HEK293 (cell line): ENCODE measurements at regions not wholly inside any gene's neighbourhood (a gene's known extent, or its start where the extent isn't known, plus 50 kb on each side); places are given as distances from the start of the nearest gene placed in this dataset.

Source experiments
- CTCF ChIA-PET: fragments of 350-600 bp; formaldehyde crosslinking; extraction: SDS; loops from one replicate; lab custom pipeline; 2021; ENCODE audit warnings: antibody characterized with exemption; lab: Yijun Ruan, JAX
- POLR2A ChIA-PET: fragments of 300-600 bp; formaldehyde crosslinking; extraction: SDS; loops from one replicate; lab custom pipeline; 2020; ENCODE audit warnings: antibody characterized with exemption, inconsistent platforms; lab: Yijun Ruan, JAX
- H3K27ac ChIP-seq: fragments of 200-500 bp; sonication (Bioruptor generic); 2 replicates; pipeline ENCODE4 v1.5.1; 2014; ENCODE audit warnings: low read depth, low read length, control low read depth, inconsistent platforms; ENCODE audit errors: extremely low read depth
- H3K36me3 ChIP-seq, 2 experiments: fragments of 200-500 bp in 1 of 2; sonication (Bioruptor generic) in 1 of 2; 1 replicate in 1 of 2; 2 replicates in 1 of 2; pipeline ENCODE4 v1.5.1; 2014 to 2017; ENCODE audit warnings: inconsistent platforms in 2 of 2, low read length in 2 of 2; ENCODE audit not compliant: control insufficient read depth in 2 of 2, insufficient read depth in 1 of 2
- H3K4me1 ChIP-seq: fragments of 200-500 bp; sonication (Bioruptor generic); 2 replicates; pipeline ENCODE4 v1.5.1; 2014; ENCODE audit warnings: mild to moderate bottlenecking, low read length, inconsistent platforms; ENCODE audit not compliant: control insufficient read depth, insufficient read depth
- H3K4me3 ChIP-seq: 2 replicates; pipeline ENCODE4 v1.5.1; 2011; ENCODE audit warnings: low read depth, mild to moderate bottlenecking, control low read depth, low read length, moderate library complexity
- H3K9me3 ChIP-seq: fragments of 200-500 bp; sonication (Bioruptor generic); 2 replicates; pipeline ENCODE4 v1.5.1; 2014; ENCODE audit warnings: low read depth, low read length, inconsistent platforms; ENCODE audit not compliant: control insufficient read depth, insufficient read depth
- SALL2 ChIP-seq: fragments of 450-650 bp; formaldehyde crosslinking; IDR thresholded peaks from 2 replicates; pipeline ENCODE4 v1.5.0; 2017; ENCODE audit warnings: missing biosample characterization, mild to moderate bottlenecking, missing genetic modification characterization, borderline replicate concordance
- TRIM28 ChIP-seq: IDR thresholded peaks from 2 replicates; pipeline ENCODE4 v1.6.1; 2011; ENCODE audit warnings: low read length, control low read depth, borderline replicate concordance
- ZBTB1 ChIP-seq: fragments of 450-650 bp; formaldehyde crosslinking; IDR thresholded peaks from 2 replicates; pipeline ENCODE4 v1.5.1; 2016; ENCODE audit warnings: missing biosample characterization, missing genetic modification characterization
- ZBTB17 ChIP-seq: fragments of 450-650 bp; formaldehyde crosslinking; IDR thresholded peaks from 2 replicates; pipeline ENCODE4 v1.5.1; 2016; ENCODE audit warnings: missing biosample characterization, missing genetic modification characterization
- ZBTB20 ChIP-seq: fragments of 450-650 bp; formaldehyde crosslinking; IDR thresholded peaks from 2 replicates; pipeline ENCODE4 v1.5.1; 2016; ENCODE audit warnings: missing biosample characterization, missing genetic modification characterization
- ZBTB48 ChIP-seq: fragments of 450-650 bp; formaldehyde crosslinking; IDR thresholded peaks from 2 replicates; pipeline ENCODE4 v1.5.1; 2016; ENCODE audit warnings: missing biosample characterization, missing genetic modification characterization
- ZNF10 ChIP-seq: fragments of 450-650 bp; formaldehyde crosslinking; IDR thresholded peaks from 2 replicates; pipeline ENCODE4 v1.5.1; 2017; ENCODE audit warnings: missing biosample characterization, missing genetic modification characterization
- ZNF184 ChIP-seq: fragments of 450-650 bp; IDR thresholded peaks from 2 replicates; pipeline ENCODE4 v1.5.1; 2018; ENCODE audit warnings: missing biosample characterization, mild to moderate bottlenecking, missing genetic modification characterization
- ZNF223 ChIP-seq: fragments of 450-650 bp; formaldehyde crosslinking; IDR thresholded peaks from 2 replicates; pipeline ENCODE4 v1.5.1; 2016; ENCODE audit warnings: missing biosample characterization, missing genetic modification characterization
- ZNF37A ChIP-seq: fragments of 450-650 bp; IDR thresholded peaks from 2 replicates; pipeline ENCODE4 v1.5.1; 2018; ENCODE audit warnings: missing biosample characterization, missing genetic modification characterization
- ZNF433 ChIP-seq: fragments of 450-650 bp; formaldehyde crosslinking; IDR thresholded peaks from 2 replicates; pipeline ENCODE4 v1.5.1; 2016; ENCODE audit warnings: missing biosample characterization, missing genetic modification characterization, low read depth
- ZNF670 ChIP-seq: fragments of 450-650 bp; formaldehyde crosslinking; IDR thresholded peaks from 2 replicates; pipeline ENCODE4 v1.5.1; 2016; ENCODE audit warnings: missing biosample characterization, missing genetic modification characterization, low read depth
- TF ChIP-seq, protein P1 (sequence below): fragments of 450-650 bp; formaldehyde crosslinking; IDR thresholded peaks from 2 replicates; pipeline ENCODE4 v1.5.1; 2016; ENCODE audit warnings: missing biosample characterization, missing genetic modification characterization, low read depth
- TF ChIP-seq, protein P2 (sequence below): fragments of 450-650 bp; formaldehyde crosslinking; IDR thresholded peaks from 2 replicates; pipeline ENCODE4 v1.5.1; 2016; ENCODE audit warnings: missing biosample characterization, missing genetic modification characterization, borderline replicate concordance
- TF ChIP-seq, protein P3 (sequence below): fragments of 450-650 bp; formaldehyde crosslinking; IDR thresholded peaks from 2 replicates; pipeline ENCODE4 v1.5.1; 2016; ENCODE audit warnings: missing biosample characterization, missing genetic modification characterization
- TF ChIP-seq, protein P4 (sequence below): fragments of 450-650 bp; formaldehyde crosslinking; IDR thresholded peaks from 2 replicates; pipeline ENCODE4 v1.5.1; 2016; ENCODE audit warnings: missing biosample characterization, missing genetic modification characterization
- TF ChIP-seq, protein P5 (sequence below): fragments of 450-650 bp; formaldehyde crosslinking; IDR thresholded peaks from 2 replicates; pipeline ENCODE4 v1.5.1; 2016; ENCODE audit warnings: missing biosample characterization, missing genetic modification characterization

DNA sequence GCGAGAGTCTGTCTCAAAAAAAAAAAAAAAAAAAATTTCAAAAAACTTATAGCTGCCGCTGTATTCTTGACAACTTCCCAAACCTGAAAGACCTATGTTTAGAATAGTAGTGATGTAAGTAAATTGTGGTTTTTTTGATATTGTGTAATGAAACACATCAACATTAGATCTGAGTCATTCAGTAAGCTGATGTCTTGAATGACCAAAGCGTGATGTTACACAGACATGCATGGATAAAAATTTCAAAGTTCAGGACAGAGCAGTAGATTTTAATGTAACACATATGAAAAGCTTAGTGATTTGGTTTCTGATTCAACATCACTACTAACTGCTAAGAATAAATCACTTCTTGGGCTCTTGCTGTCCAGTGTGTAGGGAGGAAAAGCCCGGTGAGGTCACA lies 69.3 kb upstream of the MEX3C start:
- Histone ChIP-seq H3K27ac (no peak overlapping the region), H3K4me1 (no peaks in the 10 kb centered on the region), H3K36me3 (no peaks in the 10 kb centered on the region), H3K9me3 (no peaks in the 10 kb centered on the region), H3K4me3 (no peak overlapping the region)
- CTCF ChIA-PET, result interaction anchor here (0.6 to 2.5 kb wide), 5 partner anchors 11 to 204 kb away, joined by 3 to 20 read pairs (median 4); no protein-coding TSS in a partner anchor
- POLR2A ChIA-PET, result interaction anchor here (0.7 kb wide), 1 partner anchor 176 kb away, joined by 6 read pairs; no protein-coding TSS in a partner anchor
- TF ChIP-seq ZNF10 (tag by site-specific recombination), result no peak
- TF ChIP-seq, protein P1, sequence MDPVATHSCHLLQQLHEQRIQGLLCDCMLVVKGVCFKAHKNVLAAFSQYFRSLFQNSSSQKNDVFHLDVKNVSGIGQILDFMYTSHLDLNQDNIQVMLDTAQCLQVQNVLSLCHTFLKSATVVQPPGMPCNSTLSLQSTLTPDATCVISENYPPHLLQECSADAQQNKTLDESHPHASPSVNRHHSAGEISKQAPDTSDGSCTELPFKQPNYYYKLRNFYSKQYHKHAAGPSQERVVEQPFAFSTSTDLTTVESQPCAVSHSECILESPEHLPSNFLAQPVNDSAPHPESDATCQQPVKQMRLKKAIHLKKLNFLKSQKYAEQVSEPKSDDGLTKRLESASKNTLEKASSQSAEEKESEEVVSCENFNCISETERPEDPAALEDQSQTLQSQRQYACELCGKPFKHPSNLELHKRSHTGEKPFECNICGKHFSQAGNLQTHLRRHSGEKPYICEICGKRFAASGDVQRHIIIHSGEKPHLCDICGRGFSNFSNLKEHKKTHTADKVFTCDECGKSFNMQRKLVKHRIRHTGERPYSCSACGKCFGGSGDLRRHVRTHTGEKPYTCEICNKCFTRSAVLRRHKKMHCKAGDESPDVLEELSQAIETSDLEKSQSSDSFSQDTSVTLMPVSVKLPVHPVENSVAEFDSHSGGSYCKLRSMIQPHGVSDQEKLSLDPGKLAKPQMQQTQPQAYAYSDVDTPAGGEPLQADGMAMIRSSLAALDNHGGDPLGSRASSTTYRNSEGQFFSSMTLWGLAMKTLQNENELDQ (tag by site-specific recombination), result no peak
- no peak for TF ChIP-seq ZBTB48 (tag by site-specific recombination)
- TF ChIP-seq, protein P2, sequence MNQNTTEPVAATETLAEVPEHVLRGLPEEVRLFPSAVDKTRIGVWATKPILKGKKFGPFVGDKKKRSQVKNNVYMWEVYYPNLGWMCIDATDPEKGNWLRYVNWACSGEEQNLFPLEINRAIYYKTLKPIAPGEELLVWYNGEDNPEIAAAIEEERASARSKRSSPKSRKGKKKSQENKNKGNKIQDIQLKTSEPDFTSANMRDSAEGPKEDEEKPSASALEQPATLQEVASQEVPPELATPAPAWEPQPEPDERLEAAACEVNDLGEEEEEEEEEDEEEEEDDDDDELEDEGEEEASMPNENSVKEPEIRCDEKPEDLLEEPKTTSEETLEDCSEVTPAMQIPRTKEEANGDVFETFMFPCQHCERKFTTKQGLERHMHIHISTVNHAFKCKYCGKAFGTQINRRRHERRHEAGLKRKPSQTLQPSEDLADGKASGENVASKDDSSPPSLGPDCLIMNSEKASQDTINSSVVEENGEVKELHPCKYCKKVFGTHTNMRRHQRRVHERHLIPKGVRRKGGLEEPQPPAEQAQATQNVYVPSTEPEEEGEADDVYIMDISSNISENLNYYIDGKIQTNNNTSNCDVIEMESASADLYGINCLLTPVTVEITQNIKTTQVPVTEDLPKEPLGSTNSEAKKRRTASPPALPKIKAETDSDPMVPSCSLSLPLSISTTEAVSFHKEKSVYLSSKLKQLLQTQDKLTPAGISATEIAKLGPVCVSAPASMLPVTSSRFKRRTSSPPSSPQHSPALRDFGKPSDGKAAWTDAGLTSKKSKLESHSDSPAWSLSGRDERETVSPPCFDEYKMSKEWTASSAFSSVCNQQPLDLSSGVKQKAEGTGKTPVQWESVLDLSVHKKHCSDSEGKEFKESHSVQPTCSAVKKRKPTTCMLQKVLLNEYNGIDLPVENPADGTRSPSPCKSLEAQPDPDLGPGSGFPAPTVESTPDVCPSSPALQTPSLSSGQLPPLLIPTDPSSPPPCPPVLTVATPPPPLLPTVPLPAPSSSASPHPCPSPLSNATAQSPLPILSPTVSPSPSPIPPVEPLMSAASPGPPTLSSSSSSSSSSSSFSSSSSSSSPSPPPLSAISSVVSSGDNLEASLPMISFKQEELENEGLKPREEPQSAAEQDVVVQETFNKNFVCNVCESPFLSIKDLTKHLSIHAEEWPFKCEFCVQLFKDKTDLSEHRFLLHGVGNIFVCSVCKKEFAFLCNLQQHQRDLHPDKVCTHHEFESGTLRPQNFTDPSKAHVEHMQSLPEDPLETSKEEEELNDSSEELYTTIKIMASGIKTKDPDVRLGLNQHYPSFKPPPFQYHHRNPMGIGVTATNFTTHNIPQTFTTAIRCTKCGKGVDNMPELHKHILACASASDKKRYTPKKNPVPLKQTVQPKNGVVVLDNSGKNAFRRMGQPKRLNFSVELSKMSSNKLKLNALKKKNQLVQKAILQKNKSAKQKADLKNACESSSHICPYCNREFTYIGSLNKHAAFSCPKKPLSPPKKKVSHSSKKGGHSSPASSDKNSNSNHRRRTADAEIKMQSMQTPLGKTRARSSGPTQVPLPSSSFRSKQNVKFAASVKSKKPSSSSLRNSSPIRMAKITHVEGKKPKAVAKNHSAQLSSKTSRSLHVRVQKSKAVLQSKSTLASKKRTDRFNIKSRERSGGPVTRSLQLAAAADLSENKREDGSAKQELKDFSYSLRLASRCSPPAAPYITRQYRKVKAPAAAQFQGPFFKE (tag by site-specific recombination), result no peak
- no peak for TF ChIP-seq ZNF37A (tag by site-specific recombination)
- TF ChIP-seq, protein P3, sequence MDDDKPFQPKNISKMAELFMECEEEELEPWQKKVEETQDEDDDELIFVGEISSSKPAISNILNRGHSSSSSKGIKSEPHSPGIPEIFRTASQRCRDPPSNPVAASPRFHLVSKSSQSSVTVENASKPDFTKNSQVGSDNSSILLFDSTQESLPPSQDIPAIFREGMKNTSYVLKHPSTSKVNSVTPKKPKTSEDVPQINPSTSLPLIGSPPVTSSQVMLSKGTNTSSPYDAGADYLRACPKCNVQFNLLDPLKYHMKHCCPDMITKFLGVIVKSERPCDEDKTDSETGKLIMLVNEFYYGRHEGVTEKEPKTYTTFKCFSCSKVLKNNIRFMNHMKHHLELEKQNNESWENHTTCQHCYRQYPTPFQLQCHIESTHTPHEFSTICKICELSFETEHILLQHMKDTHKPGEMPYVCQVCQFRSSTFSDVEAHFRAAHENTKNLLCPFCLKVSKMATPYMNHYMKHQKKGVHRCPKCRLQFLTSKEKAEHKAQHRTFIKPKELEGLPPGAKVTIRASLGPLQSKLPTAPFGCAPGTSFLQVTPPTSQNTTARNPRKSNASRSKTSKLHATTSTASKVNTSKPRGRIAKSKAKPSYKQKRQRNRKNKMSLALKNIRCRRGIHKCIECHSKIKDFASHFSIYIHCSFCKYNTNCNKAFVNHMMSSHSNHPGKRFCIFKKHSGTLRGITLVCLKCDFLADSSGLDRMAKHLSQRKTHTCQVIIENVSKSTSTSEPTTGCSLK, result no peak
- TF ChIP-seq ZNF433 (tag by site-specific recombination), result no peak
- no peak for TF ChIP-seq ZNF670 (tag by site-specific recombination)
- no peak for TF ChIP-seq ZNF184 (tag by site-specific recombination)
- TF ChIP-seq ZBTB1, result no peak
- TF ChIP-seq ZBTB20 (tag by site-specific recombination), result no peak
- TF ChIP-seq TRIM28, result no peak
- no peak for TF ChIP-seq ZNF223
- TF ChIP-seq SALL2 (tag by site-specific recombination), result no peak
- TF ChIP-seq ZBTB17, result no peak
- TF ChIP-seq, protein P4, sequence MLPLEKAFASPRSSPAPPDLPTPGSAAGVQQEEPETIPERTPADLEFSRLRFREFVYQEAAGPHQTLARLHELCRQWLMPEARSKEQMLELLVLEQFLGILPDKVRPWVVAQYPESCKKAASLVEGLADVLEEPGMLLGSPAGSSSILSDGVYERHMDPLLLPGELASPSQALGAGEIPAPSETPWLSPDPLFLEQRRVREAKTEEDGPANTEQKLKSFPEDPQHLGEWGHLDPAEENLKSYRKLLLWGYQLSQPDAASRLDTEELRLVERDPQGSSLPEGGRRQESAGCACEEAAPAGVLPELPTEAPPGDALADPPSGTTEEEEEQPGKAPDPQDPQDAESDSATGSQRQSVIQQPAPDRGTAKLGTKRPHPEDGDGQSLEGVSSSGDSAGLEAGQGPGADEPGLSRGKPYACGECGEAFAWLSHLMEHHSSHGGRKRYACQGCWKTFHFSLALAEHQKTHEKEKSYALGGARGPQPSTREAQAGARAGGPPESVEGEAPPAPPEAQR (tag by site-specific recombination), result no peak
- TF ChIP-seq, protein P5, sequence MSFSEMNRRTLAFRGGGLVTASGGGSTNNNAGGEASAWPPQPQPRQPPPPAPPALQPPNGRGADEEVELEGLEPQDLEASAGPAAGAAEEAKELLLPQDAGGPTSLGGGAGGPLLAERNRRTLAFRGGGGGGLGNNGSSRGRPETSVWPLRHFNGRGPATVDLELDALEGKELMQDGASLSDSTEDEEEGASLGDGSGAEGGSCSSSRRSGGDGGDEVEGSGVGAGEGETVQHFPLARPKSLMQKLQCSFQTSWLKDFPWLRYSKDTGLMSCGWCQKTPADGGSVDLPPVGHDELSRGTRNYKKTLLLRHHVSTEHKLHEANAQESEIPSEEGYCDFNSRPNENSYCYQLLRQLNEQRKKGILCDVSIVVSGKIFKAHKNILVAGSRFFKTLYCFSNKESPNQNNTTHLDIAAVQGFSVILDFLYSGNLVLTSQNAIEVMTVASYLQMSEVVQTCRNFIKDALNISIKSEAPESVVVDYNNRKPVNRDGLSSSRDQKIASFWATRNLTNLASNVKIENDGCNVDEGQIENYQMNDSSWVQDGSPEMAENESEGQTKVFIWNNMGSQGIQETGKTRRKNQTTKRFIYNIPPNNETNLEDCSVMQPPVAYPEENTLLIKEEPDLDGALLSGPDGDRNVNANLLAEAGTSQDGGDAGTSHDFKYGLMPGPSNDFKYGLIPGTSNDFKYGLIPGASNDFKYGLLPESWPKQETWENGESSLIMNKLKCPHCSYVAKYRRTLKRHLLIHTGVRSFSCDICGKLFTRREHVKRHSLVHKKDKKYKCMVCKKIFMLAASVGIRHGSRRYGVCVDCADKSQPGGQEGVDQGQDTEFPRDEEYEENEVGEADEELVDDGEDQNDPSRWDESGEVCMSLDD (tag by site-specific recombination), result no peak
